ENCODE measurements at regions not wholly inside any gene's neighbourhood (a gene's known extent, or its start where the extent isn't known, plus 50 kb on each side); places are given as distances from the start of the nearest gene placed in this dataset.
"Not testable (repeated sequence)": the region's sequence is repeated elsewhere in the genome, so short reads cannot be mapped to it uniquely, and the experiment has no call there.

- no peak for DNase-seq
These were observed 245.3 kb upstream of the JADE1 start for GRCh38 chr4:128564081-128564630.

- DNase-seq = no peak
These were observed 248.6 kb upstream of the JADE1 start for GRCh38 chr4:128560754-128561495.

- no peak for DNase-seq
These were observed 250.4 kb upstream of the JADE1 start for GRCh38 chr4:128558896-128559679.

- no peak for DNase-seq
These were observed 252.7 kb upstream of the JADE1 start for GRCh38 chr4:128556756-128557155.

- DNase-seq = no peak
These were observed 255.6 kb upstream of the JADE1 start for GRCh38 chr4:128553686-128554515.

GRCh38 chr4:128552586-128552907 lies 257.0 kb upstream of the JADE1 start:
- no peak for DNase-seq

GRCh38 chr4:128551280-128551679 lies 258.2 kb upstream of the JADE1 start:
- no peak for DNase-seq

- no peak for DNase-seq
These were observed 259.4 kb upstream of the JADE1 start for GRCh38 chr4:128550060-128550459.

- DNase-seq = no peak
These were observed 259.9 kb upstream of the JADE1 start for GRCh38 chr4:128549636-128550035.

GRCh38 chr4:128548381-128548780 lies 260.8 kb upstream of the PGRMC2 start:
- DNase-seq = no peak

- no peak for DNase-seq
These were observed 256.7 kb upstream of the PGRMC2 start for GRCh38 chr4:128544272-128544671.

GRCh38 chr4:128543696-128544095 lies 256.1 kb upstream of the PGRMC2 start:
- DNase-seq = no peak

- no peak for DNase-seq
These were observed 254.4 kb upstream of the PGRMC2 start for GRCh38 chr4:128542047-128542446.

- no peak for DNase-seq
These were observed 252.5 kb upstream of the PGRMC2 start for GRCh38 chr4:128540122-128540521.

- no peak for DNase-seq
These were observed 250.7 kb upstream of the PGRMC2 start for GRCh38 chr4:128538111-128538882.

- DNase-seq = no peak
These were observed 249.1 kb upstream of the PGRMC2 start for GRCh38 chr4:128536746-128537145.

GRCh38 chr4:128535510-128535909 lies 247.9 kb upstream of the PGRMC2 start:
- not testable (repeated sequence) for DNase-seq

- no peak for DNase-seq
These were observed 241.4 kb upstream of the PGRMC2 start for GRCh38 chr4:128528793-128529553.

GRCh38 chr4:128527946-128528576 lies 240.4 kb upstream of the PGRMC2 start:
- no peak for DNase-seq

- DNase-seq = no peak
These were observed 239.7 kb upstream of the PGRMC2 start for GRCh38 chr4:128527351-128527750.

GRCh38 chr4:128525992-128526630 lies 238.5 kb upstream of the PGRMC2 start:
- DNase-seq = no peak
